ENCODE measurements at regions not wholly inside any gene's neighbourhood (a gene's known extent, or its start where the extent isn't known, plus 50 kb on each side); places are given as distances from the start of the nearest gene placed in this dataset.

DNA sequence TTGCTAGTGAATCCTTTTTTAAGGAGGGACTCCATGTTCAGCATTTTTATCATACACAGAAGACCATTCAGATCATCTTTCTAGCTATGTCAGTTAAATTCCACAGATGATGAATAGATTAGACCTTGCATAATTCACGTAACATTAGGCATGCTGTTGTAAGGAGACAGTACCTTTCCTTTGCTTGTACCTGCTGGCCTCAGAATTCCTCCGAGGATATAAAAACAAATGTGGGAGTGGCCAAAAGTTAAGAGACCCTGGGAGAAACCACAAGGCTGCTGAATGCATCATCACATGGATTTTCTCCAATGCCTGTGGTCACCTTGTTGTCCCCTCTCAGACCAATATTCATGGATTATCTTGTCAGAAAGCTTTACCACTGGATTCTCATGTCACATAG is 201.4 kb downstream of the MAGEB17 start:
- no peak overlapping the region for H3K27ac ChIP-seq
- TF ChIP-seq CTCF (IDR thresholded peaks at IDR 0.05; ENCODE audit: low read depth, low read length), result no peak
- DNase-seq, result no peak
- H3K4me3 ChIP-seq (ENCODE audit: low read depth, low read length), result no peak overlapping the region
- H3K27me3 ChIP-seq (ENCODE audit: insufficient read depth, low read depth, severe bottlenecking), result peaks cover 35% of the 10 kb centered on the region
- H3K9me3 ChIP-seq (ENCODE audit: severe bottlenecking), result no peaks in the 10 kb centered on the region
- no peaks in the 10 kb centered on the region for H3K36me3 ChIP-seq

DNA sequence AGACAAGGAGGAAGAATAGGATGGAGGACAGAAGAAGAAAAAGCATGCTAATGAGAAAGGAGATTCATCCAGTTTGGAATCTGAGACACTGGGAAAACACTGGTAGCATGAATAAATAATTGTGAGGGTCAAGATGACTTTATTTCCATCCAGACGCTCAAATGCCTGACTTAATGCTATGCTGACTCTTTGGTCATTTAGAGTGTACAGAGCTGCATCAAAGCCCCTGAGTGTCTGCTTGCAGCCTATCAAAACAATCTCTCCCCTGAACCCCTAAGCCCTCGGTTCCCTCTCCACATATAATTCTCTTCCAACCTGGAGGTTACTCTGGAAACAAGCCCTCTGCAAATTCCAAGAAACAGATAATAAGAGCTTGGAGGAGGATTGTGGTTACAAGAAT is 208.8 kb downstream of the MAGEB17 start:
- H3K36me3 ChIP-seq, result no peaks in the 10 kb centered on the region
- no peak overlapping the region for H3K27ac ChIP-seq
- no peak for DNase-seq
- H3K4me3 ChIP-seq (ENCODE audit: low read depth, low read length), result no peak overlapping the region
- no peak for TF ChIP-seq CTCF (IDR thresholded peaks at IDR 0.05; ENCODE audit: low read depth, low read length)
- H3K9me3 ChIP-seq (ENCODE audit: severe bottlenecking), result no peaks in the 10 kb centered on the region
- H3K27me3 ChIP-seq (ENCODE audit: insufficient read depth, low read depth, severe bottlenecking), result peaks cover 18% of the 10 kb centered on the region

- Histone ChIP-seq H3K27ac (no peak overlapping the region), H3K9me3 (ENCODE audit: severe bottlenecking) (no peaks in the 10 kb centered on the region), H3K4me3 (ENCODE audit: low read depth, low read length) (no peak overlapping the region), H3K36me3 (no peaks in the 10 kb centered on the region), H3K27me3 (ENCODE audit: insufficient read depth, low read depth, severe bottlenecking) (peaks cover 37% of the 10 kb centered on the region)
- DNase-seq, result no peak
- no peak for TF ChIP-seq CTCF (IDR thresholded peaks at IDR 0.05; ENCODE audit: low read depth, low read length)
Measured at GRCh38 chrX:16386126-16386525, 218.8 kb downstream of the MAGEB17 start.

- Histone ChIP-seq H3K27ac (no peak overlapping the region), H3K4me3 (ENCODE audit: low read depth, low read length) (no peak overlapping the region), H3K36me3 (no peaks in the 10 kb centered on the region), H3K27me3 (ENCODE audit: insufficient read depth, low read depth, severe bottlenecking) (peaks cover 42% of the 10 kb centered on the region), H3K9me3 (ENCODE audit: severe bottlenecking) (no peaks in the 10 kb centered on the region)
- no peak for DNase-seq
- TF ChIP-seq CTCF (IDR thresholded peaks at IDR 0.05; ENCODE audit: low read depth, low read length), result no peak
Measured at GRCh38 chrX:16392597-16392996, 225.3 kb downstream of the MAGEB17 start.

DNA sequence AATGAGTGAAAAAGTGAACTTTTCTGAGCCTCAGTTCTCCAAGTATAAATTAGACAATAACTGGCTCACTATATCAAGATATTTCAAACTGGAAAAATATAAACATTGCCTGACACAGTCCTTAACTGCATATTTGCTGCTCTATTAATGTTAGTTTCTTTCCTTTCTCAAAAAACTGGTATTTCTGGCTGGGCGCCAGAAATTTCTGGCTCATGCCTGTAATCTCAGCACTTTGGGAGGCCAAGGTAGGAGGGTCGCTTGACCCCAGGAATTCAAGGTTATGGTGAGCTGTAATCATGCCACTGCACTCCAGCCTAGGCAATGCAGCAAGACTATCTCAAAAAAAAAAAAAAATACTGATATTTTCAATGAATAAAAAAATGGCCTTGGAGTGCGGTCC is 227.0 kb downstream of the MAGEB17 start:
- Histone ChIP-seq H3K27me3 (ENCODE audit: insufficient read depth, low read depth, severe bottlenecking) (peaks cover 44% of the 10 kb centered on the region), H3K9me3 (ENCODE audit: severe bottlenecking) (no peaks in the 10 kb centered on the region), H3K27ac (no peak overlapping the region), H3K4me3 (ENCODE audit: low read depth, low read length) (no peak overlapping the region), H3K36me3 (no peaks in the 10 kb centered on the region)
- TF ChIP-seq CTCF (IDR thresholded peaks at IDR 0.05; ENCODE audit: low read depth, low read length), result no peak
- DNase-seq, result no peak

- peaks cover 31% of the 10 kb centered on the region for H3K27me3 ChIP-seq (ENCODE audit: insufficient read depth, low read depth, severe bottlenecking)
- H3K27ac ChIP-seq, result no peak overlapping the region
- no peaks in the 10 kb centered on the region for H3K9me3 ChIP-seq (ENCODE audit: severe bottlenecking)
- H3K4me3 ChIP-seq (ENCODE audit: low read depth, low read length), result no peak overlapping the region
- H3K36me3 ChIP-seq, result no peaks in the 10 kb centered on the region
- no peak for DNase-seq
- TF ChIP-seq CTCF (IDR thresholded peaks at IDR 0.05; ENCODE audit: low read depth, low read length), result no peak
Measured at GRCh38 chrX:16403808-16404207, 236.5 kb downstream of the MAGEB17 start.

Data from WERI-Rb-1 (cell line).